BLaER1 (cell line): ENCODE measurements at regions not wholly inside any gene's neighbourhood (a gene's known extent, or its start where the extent isn't known, plus 50 kb on each side); places are given as distances from the start of the nearest gene placed in this dataset.

Source experiments
- H3K27ac ChIP-seq: shearing (Covaris generic); formaldehyde crosslinking; 2 replicates; pipeline ENCODE4 v1.8.1; 2022
- H3K27me3 ChIP-seq: shearing (Covaris generic); formaldehyde crosslinking; 2 replicates; pipeline ENCODE4 v1.8.1; 2022
- H3K36me3 ChIP-seq: shearing (Covaris generic); formaldehyde crosslinking; 2 replicates; pipeline ENCODE4 v1.8.1; 2022
- H3K4me1 ChIP-seq: shearing (Covaris generic); formaldehyde crosslinking; 2 replicates; pipeline ENCODE4 v1.8.1; 2022
- H3K4me2 ChIP-seq: shearing (Covaris generic); formaldehyde crosslinking; 2 replicates; pipeline ENCODE4 v1.8.1; 2022
- H3K4me3 ChIP-seq: shearing (Covaris generic); formaldehyde crosslinking; 2 replicates; pipeline ENCODE4 v1.8.1; 2022
- H3K9ac ChIP-seq: shearing (Covaris generic); formaldehyde crosslinking; 2 replicates; pipeline ENCODE4 v1.8.1; 2022
- H3K9me3 ChIP-seq: shearing (Covaris generic); formaldehyde crosslinking; 2 replicates; pipeline ENCODE4 v1.8.1; 2022
- H4K20me1 ChIP-seq: shearing (Covaris generic); formaldehyde crosslinking; 2 replicates; pipeline ENCODE4 v1.8.1; 2022
- Cebpa-rat ChIP-seq: shearing (Covaris generic); IDR thresholded peaks from 2 replicates; pipeline ENCODE4 v1.8.1; 2022

- no peak for TF ChIP-seq Cebpa-rat
- Histone ChIP-seq H3K4me2 (no peak overlapping the region), H3K36me3 (no peaks in the 10 kb centered on the region), H3K4me1 (no peaks in the 10 kb centered on the region), H3K4me3 (no peak overlapping the region), H3K27me3 (no peaks in the 10 kb centered on the region), H3K9me3 (no peaks in the 10 kb centered on the region), H4K20me1 (no peaks in the 10 kb centered on the region), H3K27ac (no peak overlapping the region), H3K9ac (no peak overlapping the region)
Measured at GRCh38 chr12:33267641-33268040, 172.0 kb downstream of the SYT10 start.

GRCh38 chr12:33265900-33266299, 173.7 kb downstream of the SYT10 start:
- no peaks in the 10 kb centered on the region for H4K20me1 ChIP-seq

DNA sequence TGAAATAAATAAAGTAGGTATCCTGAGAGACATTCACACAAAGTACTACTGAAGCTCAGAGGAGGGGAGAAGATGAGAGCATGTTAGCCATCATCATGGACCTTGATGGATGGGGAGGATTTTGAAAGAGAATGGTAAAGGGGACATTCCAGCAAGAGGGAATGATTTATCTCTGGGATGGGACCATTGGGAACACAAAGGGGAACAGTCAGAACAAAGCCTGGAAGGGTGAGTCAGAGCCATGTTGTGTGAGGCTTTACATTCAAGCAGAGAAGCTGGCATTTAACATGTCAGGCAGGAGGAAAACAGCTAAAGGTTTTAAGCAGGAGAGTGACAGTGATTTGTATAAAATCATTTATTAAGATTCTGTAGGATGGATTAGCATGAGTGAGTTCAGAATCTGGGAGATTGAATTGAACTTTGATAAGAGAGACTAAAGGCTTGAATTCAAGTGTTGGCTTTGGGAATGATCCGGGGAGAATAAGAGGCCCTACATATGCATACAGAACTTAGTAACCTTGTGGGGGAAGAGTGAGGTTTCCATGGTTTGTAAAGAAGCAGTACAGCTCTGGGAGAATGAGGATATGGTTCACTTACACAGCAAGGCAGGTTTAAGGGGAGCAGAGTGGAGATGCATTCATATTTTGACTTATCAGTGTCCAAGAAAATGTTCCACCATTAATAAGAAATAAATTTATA, 174.4 kb downstream of the SYT10 start:
- H3K36me3 ChIP-seq, result no peaks in the 10 kb centered on the region
- no peak for TF ChIP-seq Cebpa-rat
- no peak overlapping the region for H3K27ac ChIP-seq
- H4K20me1 ChIP-seq, result no peaks in the 10 kb centered on the region
- H3K27me3 ChIP-seq, result no peaks in the 10 kb centered on the region
- H3K9ac ChIP-seq, result no peak overlapping the region
- H3K9me3 ChIP-seq, result no peaks in the 10 kb centered on the region
- no peak overlapping the region for H3K4me3 ChIP-seq
- H3K4me1 ChIP-seq, result no peaks in the 10 kb centered on the region
- H3K4me2 ChIP-seq, result no peak overlapping the region

More at GRCh38 chr12:33265900-33266299, 173.7 kb downstream of the SYT10 start:
- Histone ChIP-seq H3K9me3 (no peaks in the 10 kb centered on the region), H3K4me3 (no peak overlapping the region), H3K27me3 (no peaks in the 10 kb centered on the region), H3K4me2 (no peak overlapping the region), H3K36me3 (no peaks in the 10 kb centered on the region), H3K4me1 (no peaks in the 10 kb centered on the region), H3K9ac (no peak overlapping the region), H3K27ac (no peak overlapping the region)
- no peak for TF ChIP-seq Cebpa-rat

DNA sequence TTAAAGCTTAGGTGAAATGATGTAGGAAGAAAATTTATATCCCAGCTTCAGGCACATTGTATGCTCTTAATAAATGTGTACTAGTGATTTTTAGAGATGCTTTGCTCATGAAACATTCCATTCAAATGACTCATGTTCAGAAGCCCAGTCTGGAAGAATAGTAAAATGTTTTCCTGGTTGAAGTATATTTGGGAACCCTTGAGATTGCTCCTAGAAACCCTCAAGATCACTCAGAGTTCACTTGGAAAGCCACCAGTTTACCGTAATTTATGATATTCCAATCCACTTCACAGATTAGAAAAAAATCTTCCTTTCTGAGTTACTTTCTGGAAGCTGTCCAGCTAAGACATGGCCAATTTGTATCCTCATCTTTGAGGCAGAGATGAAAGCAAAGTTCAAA, 186.4 kb downstream of the SYT10 start:
- H3K4me1 ChIP-seq, result no peaks in the 10 kb centered on the region
- no peak overlapping the region for H3K4me3 ChIP-seq
- no peaks in the 10 kb centered on the region for H4K20me1 ChIP-seq
- H3K36me3 ChIP-seq, result no peaks in the 10 kb centered on the region
- H3K9me3 ChIP-seq, result no peaks in the 10 kb centered on the region
- no peaks in the 10 kb centered on the region for H3K27me3 ChIP-seq
- TF ChIP-seq Cebpa-rat, result no peak
- H3K4me2 ChIP-seq, result no peak overlapping the region
- H3K9ac ChIP-seq, result no peak overlapping the region
- H3K27ac ChIP-seq, result no peak overlapping the region

DNA sequence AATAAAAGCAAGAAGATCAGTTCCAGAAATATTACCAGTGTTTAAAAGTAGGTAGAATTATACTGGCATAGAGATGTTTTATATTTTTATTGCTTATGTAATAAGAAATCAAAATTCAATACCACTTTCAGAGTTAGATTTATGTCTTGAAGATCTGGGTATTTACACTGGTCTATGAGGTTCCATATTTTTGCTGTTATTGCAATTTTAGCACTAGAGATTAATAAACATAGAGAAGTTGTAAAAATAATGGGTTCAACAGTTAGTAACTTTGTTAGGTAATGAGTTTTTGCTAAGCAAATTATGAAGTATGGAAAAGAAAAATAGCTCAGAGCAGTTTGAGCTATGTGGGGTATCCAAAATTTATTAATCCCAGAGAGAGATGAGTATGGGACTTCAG, 188.1 kb downstream of the SYT10 start:
- Histone ChIP-seq H3K4me2 (no peak overlapping the region), H3K4me1 (no peaks in the 10 kb centered on the region), H4K20me1 (no peaks in the 10 kb centered on the region), H3K27me3 (no peaks in the 10 kb centered on the region), H3K4me3 (no peak overlapping the region), H3K36me3 (no peaks in the 10 kb centered on the region), H3K27ac (no peak overlapping the region), H3K9ac (no peak overlapping the region), H3K9me3 (no peaks in the 10 kb centered on the region)
- TF ChIP-seq Cebpa-rat, result no peak

- TF ChIP-seq Cebpa-rat, result no peak
- H3K9ac ChIP-seq, result no peak overlapping the region
Measured at GRCh38 chr12:33248364-33248763, 191.3 kb downstream of the SYT10 start.

GRCh38 chr12:33247625-33248024, 192.0 kb downstream of the SYT10 start:
- Histone ChIP-seq H3K27me3 (no peaks in the 10 kb centered on the region), H3K9ac (no peak overlapping the region), H4K20me1 (no peaks in the 10 kb centered on the region), H3K27ac (no peak overlapping the region), H3K36me3 (no peaks in the 10 kb centered on the region), H3K4me1 (no peaks in the 10 kb centered on the region), H3K4me3 (no peak overlapping the region), H3K9me3 (no peaks in the 10 kb centered on the region), H3K4me2 (no peak overlapping the region)
- TF ChIP-seq Cebpa-rat, result no peak

More at GRCh38 chr12:33248364-33248763, 191.3 kb downstream of the SYT10 start:
- Histone ChIP-seq H3K27ac (no peak overlapping the region), H4K20me1 (no peaks in the 10 kb centered on the region), H3K4me2 (no peak overlapping the region), H3K9me3 (no peaks in the 10 kb centered on the region), H3K27me3 (no peaks in the 10 kb centered on the region), H3K4me3 (no peak overlapping the region), H3K36me3 (no peaks in the 10 kb centered on the region), H3K4me1 (no peaks in the 10 kb centered on the region)

GRCh38 chr12:33245434-33245833, 194.2 kb downstream of the SYT10 start:
- Histone ChIP-seq H3K4me1 (no peaks in the 10 kb centered on the region), H3K4me2 (no peak overlapping the region), H3K9ac (no peak overlapping the region), H3K9me3 (peaks cover 9% of the 10 kb centered on the region), H4K20me1 (no peaks in the 10 kb centered on the region), H3K27me3 (no peaks in the 10 kb centered on the region), H3K4me3 (no peak overlapping the region), H3K36me3 (no peaks in the 10 kb centered on the region), H3K27ac (no peak overlapping the region)
- TF ChIP-seq Cebpa-rat, result no peak

GRCh38 chr12:33226671-33227070, 212.9 kb downstream of the SYT10 start:
- Histone ChIP-seq H3K27me3 (no peaks in the 10 kb centered on the region), H3K4me1 (no peaks in the 10 kb centered on the region), H3K9ac (no peak overlapping the region), H3K4me2 (no peak overlapping the region), H3K4me3 (no peak overlapping the region), H3K27ac (no peak overlapping the region), H3K9me3 (no peaks in the 10 kb centered on the region), H4K20me1 (no peaks in the 10 kb centered on the region), H3K36me3 (no peaks in the 10 kb centered on the region)
- TF ChIP-seq Cebpa-rat, result no peak

DNA sequence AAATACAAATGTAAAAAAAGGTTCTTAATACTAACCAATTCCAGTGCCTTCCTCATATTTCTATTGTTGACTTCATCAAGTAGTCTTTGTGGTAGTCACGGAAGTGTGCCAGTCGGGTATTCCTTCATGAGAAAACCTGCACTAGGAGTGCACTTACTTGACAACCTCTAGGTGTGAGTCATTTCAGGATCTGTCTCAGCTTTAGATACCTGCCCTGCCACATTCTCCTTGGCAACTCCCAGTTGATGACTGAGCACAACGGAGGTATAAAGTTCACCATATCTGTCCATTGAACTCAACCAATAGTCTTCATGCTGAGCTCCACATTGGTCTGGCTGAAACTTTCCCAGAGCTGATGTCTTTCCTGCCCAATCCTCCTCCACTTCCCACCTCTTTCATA, 215.7 kb downstream of the SYT10 start:
- Histone ChIP-seq H3K4me1 (no peaks in the 10 kb centered on the region), H4K20me1 (no peaks in the 10 kb centered on the region), H3K36me3 (no peaks in the 10 kb centered on the region), H3K9me3 (no peaks in the 10 kb centered on the region), H3K4me3 (no peak overlapping the region), H3K27ac (no peak overlapping the region), H3K27me3 (no peaks in the 10 kb centered on the region), H3K9ac (no peak overlapping the region), H3K4me2 (no peak overlapping the region)
- TF ChIP-seq Cebpa-rat, result no peak

DNA sequence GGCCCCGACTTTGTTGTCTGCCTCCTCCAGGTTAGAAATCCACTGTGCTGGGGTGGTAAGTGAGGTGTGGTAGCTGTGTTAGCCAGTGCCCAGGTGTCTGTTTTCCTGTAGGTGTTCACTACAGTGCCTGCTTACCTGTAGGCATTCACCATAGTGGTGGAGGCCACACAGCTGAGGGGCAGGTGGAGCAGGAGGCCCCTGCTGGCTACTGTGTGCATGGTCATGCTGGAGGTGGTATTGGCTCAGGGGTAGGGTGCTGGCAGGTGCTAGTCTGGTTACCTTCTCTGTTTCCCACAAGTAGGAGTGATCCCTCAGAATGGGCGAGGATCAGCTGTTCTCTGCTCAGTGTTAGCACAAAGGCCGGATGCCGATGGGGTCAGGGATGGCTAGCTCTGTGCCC, 217.3 kb downstream of the SYT10 start:
- Histone ChIP-seq H3K27ac (no peak overlapping the region), H3K4me3 (no peak overlapping the region), H3K9me3 (no peaks in the 10 kb centered on the region), H3K4me1 (no peaks in the 10 kb centered on the region), H3K4me2 (no peak overlapping the region), H4K20me1 (no peaks in the 10 kb centered on the region), H3K9ac (no peak overlapping the region), H3K27me3 (no peaks in the 10 kb centered on the region), H3K36me3 (no peaks in the 10 kb centered on the region)
- TF ChIP-seq Cebpa-rat, result no peak
